HG03558 (cell line): ENCODE measurements at regions not wholly inside any gene's neighbourhood (a gene's known extent, or its start where the extent isn't known, plus 50 kb on each side); places are given as distances from the start of the nearest gene placed in this dataset.

Experiments
- ATAC-seq: cut with Tn5 transposase; IDR thresholded peaks from one replicate; pipeline ENCODE4 v1.9.1; 2021; ENCODE audit warnings: moderate number of reproducible peaks; ENCODE audit not compliant: unreplicated experiment; ENCODE audit errors: extremely low read depth

DNA sequence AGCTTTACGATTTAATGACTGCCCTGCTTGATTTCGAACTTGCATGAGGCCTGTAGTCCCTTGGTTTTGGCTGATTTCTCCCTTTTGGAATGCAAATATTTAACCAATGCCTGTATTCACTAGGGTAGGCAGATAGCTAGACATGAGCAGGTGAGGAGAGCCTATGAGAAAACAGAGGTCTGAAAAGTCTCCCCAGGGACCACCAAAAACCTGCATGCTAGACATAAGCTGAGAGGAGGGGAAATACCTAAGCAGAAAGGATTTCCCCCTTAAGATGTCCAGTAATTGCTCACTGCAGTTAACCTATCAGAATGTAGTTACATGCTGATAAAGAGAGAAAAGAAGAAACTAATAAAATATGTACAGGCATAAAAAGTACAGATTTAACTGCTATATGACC, 667.4 kb upstream of the SEMA6A start:
- ATAC-seq, result peak; percentile 50

DNA sequence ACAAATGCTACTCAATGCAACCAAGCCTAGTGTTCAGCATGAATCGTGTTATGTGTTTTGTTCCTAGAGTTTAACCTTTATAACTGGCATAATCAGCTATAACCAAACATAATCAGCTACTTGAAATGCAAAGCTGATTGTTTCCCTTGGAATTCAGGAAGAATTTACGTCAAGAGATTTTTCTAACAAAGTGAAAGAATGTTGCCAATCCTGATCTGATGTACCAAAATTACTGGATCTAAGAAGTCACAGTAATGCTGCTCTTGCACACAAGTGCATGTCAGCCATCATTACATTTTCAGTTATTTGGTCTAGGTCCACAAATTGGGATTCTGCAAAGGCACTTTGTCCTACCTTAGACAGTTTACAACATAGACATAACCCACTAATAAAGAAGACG, 662.3 kb upstream of the SEMA6A start:
- no peak for ATAC-seq

DNA sequence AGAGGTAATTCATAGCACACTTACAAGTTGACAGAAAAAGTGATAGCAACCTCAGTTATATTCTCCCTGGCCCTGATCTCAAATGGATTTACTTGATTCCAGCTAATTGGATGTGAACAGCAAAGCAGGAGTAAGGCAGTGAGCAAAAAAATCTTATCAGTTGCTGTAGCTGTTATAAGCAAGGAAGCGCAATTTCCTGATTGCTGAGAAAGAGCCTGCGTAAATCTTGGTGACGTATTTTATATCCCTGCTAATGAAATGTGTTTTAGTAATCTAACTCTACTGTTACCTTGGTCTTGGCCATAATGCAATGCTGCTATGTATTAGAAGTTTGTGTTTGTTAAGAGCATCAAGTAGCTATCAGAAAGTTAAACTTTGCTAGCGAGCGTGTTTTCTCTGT, 661.2 kb upstream of the SEMA6A start:
- no peak for ATAC-seq

DNA sequence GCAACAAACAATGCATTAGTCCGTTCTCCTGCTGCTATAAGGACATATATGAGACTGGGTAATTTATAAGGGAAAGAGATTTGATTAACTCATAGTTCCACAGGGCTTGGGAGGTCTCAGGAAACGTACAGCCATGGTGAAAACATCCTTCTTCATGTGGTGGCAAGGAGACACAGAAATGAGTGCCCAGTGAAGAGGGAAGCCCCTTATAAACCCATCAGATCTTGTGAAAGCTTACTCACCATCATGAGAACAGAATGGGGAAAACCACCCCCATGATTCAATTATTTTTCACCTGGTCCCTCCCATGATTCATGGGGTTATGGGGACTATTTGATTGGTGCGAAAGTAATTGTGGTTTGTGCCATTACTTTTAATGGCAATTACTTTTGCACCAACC, 655.8 kb upstream of the SEMA6A start:
- ATAC-seq, result no peak

DNA sequence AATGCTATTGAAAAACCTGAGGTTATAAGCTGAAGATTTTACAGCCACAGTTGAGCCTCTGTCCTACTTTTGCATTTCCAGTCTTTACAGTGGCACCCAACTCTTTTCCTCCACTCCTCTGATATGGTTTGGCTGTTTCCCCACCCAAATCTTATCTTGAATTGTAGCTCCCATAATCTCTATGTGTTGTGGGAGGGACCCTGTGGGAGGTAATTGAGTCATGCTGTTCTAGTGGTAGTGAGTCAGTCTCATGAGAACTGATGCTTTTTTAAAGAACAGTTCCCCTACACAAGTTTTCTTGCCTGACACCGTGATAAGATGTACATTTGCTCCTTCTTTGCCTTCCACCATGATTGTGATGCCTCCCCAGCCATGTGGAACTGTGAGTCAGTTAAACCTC, 646.1 kb upstream of the SEMA6A start:
- no peak for ATAC-seq

DNA sequence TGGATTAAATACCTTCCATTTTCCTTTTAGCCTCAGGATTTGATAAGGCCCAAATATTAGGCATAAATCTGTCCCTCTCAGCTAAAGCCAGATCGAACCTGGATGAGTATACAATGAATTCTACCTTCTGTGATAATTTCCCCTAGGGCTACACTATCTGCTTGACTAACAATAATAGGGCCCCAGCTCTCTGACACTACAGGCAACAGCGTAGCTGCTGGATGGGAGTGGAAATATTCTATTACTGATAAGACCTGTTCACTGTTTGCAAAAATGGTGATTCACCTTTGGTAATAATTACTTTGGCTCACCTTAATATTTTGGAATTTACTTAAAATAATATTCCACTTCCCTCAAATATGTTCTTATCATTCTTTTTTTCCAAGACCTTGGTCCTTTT, 644.2 kb upstream of the SEMA6A start:
- no peak for ATAC-seq

DNA sequence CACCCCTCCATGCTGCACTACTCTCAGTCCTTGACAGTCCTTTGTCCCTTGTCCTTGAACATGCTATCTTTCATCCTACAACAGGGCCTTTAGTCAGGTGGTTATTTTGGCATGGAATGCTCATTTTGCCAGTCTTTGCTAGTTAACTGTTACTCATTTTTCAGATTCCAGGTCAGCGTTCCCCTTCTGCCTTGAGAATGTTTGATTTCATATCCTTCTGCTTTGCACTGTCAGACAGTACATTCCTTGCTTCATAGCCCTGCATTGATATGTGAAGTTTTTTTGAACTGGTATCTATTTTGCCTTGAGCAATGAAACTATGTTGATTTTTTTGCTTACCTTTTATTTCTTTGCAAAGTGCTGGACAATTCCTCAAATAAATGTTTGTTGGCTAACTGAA, 638.2 kb upstream of the SEMA6A start:
- ATAC-seq, result no peak

DNA sequence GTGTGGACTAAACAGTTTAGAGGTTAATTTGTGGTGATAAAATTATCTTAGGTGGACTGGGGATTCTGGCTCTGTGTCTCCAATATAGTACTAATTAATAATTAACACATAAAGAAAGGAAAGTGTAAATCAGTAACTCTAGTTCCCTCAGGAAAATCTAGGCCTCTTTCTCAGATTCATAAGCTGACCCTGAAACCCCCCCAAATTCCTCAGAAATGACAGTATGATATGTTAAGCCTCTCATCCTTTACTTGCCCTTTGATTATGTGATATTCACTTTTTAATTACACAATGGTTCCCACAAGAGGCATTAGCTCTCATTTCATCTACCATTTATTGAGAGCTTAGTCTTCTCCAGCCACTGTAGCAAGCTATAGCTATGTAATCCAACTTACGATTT, 636.2 kb upstream of the SEMA6A start:
- no peak for ATAC-seq

DNA sequence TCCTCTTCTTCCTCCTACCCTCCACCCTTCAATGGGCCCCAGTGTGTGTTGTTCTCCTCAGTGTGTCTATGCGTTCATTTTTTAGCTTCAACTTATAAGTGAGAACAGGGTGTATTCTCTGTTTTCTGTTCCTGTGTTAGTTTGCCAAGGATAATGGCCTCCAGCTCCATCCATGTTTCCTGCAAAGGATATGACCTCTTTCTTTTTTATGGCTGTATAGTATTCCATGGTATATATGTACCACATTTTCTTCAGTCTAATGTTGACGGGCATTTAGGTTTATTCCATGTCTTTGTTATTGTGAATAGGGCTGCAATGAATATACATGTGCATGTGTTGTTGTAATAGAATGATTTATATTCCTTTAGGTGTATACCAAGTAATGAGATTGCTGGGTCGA, 634.9 kb upstream of the SEMA6A start:
- no peak for ATAC-seq

DNA sequence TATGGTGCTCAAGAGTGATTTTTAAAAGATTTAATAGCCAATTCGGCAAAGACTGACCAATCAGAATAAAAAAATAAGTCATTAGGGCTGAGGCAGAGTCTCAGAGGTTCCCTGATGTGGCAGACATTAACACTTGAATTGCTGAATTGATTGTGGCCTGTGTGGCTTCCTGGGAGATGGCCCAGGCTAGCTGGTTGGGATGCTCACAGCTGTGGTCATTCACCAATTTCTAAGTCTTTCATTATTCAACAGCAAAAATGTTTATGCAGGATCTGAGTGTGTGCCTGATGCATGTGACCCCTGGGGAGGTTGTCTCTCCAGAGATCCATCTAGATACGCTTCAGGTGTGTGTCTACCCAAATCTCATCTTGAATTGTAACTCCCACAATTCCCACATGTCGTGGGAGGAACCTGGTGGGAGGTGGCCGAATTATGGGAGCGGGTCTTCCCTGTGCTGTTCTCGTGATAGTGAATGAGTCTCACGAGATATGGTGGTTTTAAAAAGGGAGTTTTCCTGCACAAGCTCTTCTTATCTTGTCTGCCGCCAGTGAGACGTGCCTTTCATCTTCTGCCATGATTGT, 632.6 kb upstream of the SEMA6A start:
- ATAC-seq, result no peak

DNA sequence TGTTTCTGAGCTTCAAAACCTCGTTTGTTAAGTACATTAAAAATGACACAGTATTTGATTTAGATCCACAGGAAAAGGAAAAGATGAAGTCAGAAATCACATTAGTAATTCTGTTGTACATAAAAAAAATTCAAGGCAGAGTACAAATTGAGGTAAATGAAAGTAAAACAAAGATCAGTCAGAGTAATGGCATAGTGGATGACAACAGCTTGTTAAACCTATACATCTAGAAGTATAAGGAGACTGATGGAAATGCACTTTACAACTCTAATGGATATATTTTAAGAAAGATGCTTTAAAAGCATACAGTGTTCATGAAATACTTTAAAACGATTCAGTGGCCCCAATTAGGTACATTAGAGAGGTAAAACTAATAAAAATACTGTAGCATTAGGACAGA, 631.3 kb upstream of the SEMA6A start:
- no peak for ATAC-seq

DNA sequence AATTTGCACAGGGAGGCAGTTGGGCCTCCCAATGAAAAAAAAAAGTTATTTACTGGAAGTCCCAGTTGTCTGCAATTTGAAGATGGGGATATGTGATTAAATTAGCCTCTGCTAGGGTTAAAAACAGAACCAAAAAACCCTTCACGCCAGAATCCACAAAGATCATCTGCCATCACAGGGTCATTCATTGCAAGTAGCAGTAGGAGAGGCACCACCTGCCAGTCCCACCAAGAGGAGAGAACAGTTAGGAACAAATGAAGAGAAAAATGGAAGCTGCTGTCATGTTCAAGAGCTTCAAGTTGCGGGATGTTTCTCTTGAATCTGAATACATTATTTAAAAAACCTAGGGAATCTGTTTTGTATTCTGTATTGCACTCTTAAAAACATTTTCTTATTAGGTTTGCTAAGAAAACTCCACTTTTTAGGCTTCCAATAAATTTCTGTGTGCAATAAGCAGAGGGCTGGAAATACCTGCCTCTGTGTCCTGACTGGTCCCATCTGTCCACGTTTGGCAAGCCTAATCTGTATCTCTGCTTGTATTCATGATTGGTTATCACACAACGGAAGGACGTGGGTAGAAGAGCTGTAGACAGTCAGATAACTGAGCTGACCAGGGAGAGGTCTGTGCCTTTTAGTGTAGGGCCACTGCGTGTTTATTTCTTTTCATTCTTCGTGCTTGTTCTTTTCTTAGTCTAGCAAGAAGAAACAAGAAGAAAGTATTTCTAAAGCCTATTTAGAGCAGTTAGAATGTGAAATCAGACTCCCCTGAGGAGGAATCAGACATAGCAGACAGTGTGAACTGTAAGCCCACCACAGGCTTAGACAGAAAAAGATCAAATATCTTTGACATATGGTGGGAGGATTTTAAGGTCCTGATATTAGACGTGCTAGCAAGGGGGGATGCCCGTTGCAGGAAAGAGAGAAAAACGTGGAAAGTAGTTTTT, 630.6 kb upstream of the SEMA6A start:
- no peak for ATAC-seq

DNA sequence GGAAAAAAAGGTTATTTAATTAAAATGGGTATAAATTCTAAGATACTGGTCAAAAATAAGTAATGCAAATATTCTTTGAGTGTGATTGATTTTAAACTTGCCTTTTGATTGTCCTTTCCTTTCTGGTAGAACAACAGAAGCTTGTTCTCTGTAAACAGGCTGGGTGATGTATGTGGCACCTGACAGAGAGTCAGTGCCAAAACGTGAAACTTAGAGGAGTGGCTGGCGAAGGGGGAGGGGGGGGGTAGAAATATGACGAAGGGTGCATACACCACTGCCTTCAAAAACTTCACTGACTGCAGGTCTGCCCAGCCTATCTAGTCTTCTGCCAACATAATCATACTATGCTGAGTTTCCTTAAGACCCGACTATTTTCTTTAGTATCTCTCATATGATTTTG, 629.8 kb upstream of the SEMA6A start:
- no peak for ATAC-seq

DNA sequence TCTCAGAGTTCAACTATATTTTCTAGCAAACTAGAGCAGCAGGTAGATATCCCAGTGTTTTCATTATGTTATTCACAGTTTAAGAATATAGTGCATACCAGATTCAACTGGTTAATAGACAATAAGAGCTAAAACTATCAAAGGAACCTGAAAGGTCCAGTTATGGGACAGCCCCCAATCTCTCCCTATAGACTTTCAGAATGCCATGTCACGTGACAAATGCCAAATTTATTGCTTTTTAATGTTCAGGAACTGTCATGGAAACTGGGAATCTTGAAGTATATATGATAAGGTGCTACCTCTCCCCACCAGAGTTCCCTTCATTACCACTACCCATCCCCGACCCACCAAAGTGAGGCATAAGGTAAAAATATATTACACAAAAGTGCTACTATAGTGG, 629.0 kb upstream of the SEMA6A start:
- ATAC-seq, result no peak

DNA sequence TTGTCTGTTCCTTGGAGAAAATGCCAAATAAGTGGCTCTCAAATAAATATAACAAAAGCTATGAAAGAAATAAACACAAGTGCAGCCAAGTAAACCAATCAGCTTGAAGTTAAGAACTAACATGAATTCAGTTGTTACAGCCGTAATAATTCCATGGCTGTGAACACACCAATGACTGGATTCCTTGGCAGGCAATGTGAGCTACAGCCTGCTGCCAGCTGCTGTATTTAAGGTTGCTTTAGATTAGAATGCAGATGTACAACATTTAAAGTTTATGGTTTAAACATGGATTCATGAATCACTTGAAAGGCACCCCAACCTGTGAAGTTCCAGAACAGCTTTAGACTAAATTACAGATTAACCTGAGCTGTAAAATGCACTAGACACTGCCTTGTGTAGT, 626.4 kb upstream of the SEMA6A start:
- ATAC-seq, result no peak

DNA sequence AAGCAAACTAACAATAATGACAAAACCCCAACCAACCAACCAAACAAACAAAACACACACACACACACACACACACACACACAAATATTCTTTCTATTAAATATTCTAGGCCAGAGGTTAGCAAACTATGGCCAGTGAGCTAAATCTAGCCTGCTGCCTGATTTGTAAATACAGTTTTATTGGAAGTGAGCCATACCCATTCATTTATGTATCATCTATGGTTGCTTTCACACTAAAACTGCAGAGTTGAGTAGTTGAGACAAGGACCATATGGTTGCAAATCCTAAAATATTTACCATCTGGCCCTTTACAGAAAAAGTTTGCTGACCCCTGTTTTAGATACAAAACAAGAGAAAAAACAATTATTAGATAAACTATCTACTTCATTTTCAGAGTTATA, 620.5 kb upstream of the SEMA6A start:
- ATAC-seq, result no peak

DNA sequence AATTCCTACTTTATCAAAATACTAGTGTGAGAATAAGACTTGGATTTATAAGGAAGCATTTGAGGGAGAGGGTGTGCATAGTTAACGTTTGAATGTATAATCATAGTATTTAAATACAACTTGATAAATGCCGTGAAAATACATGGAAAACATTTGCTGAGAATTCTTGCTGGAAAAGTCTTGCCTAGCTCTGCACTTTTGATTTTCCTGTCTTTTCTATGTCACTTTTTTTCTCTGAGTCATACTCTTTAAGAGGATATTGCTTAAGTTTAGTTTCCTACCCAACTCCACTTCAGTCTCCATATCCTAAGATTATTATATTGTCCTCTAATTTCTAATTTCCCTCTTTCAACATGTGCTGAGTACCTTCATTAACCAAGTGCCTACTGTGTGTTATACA, 616.6 kb upstream of the SEMA6A start:
- ATAC-seq, result no peak

DNA sequence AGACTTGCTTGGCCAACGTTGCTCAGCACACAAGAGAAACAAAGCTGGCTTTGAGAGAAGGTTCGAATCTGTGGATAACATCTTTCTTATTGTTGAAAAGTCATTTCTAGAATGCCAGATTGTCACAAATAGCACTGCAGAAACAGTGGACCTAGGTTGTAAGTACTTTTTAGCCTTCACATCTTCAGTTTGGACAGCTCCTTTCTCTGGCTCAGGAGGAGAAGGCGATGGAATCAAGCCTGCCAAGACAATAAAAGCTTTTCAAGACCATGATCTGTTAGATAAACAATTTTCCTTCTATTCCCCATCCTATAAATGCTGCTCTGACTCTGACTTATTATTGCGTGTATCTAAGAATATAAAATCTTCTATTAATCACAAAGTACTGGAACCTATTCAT, 615.2 kb upstream of the SEMA6A start:
- no peak for ATAC-seq

DNA sequence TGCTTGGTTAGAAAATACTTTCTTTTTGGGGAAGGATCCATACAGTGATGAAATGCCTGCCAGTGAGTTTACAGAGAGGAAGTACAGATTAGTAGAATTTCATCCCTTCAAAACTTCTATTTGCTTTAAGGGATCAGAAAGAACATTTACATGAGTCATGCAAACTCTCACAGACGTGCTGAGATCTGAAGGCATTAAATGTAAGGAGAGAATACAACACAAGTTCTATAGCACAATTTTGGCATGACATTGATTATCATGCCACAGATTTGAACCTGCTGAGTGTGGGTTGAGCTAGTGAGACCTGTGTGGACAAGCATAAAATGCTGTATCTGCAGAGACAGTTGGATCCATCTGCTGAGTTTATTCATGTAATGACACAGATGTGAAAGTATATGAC, 613.6 kb upstream of the SEMA6A start:
- no peak for ATAC-seq

DNA sequence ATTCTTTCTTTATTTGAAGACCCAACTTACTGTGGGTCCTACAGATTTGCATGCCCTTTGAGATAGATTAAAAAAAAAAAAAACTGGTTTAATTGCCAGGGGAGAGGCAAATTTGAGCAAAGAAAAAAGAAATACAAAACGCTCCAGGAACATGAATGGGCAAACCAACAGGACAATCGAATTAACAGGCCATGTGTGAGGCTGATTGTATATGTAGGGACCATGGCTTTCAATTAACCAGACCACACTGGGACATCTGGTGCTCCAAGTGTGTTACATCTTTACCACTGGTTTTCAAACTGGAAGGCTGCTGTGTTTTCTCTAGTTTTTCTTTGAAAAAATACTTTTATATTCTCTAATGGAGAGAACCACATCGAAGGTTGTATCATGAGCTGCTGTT, 612.1 kb upstream of the SEMA6A start:
- ATAC-seq, result no peak

DNA sequence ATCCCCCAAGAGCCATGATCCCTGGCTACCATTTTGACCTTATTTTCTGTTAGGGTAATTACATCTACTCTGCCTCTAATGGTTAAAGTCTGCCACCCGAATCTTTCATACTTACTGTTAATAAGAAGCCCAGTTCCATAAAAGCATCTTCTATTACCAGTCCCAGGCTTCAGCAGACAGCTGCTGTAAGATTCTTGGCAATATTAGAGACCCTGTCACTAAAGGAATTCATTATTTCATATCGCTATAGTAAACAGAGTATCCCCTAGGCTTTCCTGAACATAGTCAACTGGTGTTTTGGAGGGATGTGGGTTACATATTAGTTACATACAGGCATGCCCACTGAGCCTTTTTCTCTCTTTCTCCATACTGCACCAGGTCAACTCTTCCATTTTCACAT, 608.7 kb upstream of the SEMA6A start:
- no peak for ATAC-seq

DNA sequence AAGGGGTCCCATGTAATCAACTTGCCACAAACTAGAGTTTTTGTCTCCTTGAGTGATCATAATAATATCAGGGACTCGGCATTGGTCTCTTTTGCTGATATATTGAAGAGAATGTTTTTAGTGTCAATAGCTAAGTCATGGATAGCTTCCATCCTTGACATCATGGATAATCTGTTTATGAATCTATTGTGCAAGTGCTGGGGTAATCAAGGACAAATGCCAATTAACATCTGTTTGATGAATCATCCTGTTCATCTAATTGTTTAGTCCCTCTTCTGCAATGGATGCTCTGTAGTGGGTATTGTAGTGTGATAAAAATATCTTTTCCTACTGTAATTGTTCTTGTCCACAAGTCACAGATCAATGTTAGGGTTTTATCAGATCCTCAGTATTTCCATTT, 607.5 kb upstream of the SEMA6A start:
- ATAC-seq, result no peak
